ENCODE measurements at regions not wholly inside any gene's neighbourhood (a gene's known extent, or its start where the extent isn't known, plus 50 kb on each side); places are given as distances from the start of the nearest gene placed in this dataset.
"Not testable (repeated sequence)": the region's sequence is repeated elsewhere in the genome, so short reads cannot be mapped to it uniquely, and the experiment has no call there.

- no peak for FAIRE-seq
Observed at GRCh38 chr15:66968806-66969596, 96.4 kb upstream of the SMAD3 start.

GRCh38 chr15:66974131-66974530 is 91.3 kb upstream of the SMAD3 start:
- FAIRE-seq: not testable (repeated sequence)

GRCh38 chr15:66976106-66976640 is 89.2 kb upstream of the SMAD3 start:
- not testable (repeated sequence) for FAIRE-seq

GRCh38 chr15:66980326-66980725 is 85.1 kb upstream of the SMAD3 start:
- FAIRE-seq: peak; percentile 55

GRCh38 chr15:66981771-66982170 is 83.6 kb upstream of the SMAD3 start:
- FAIRE-seq: no peak

- FAIRE-seq: no peak
Observed at GRCh38 chr15:66982250-66982649, 83.2 kb upstream of the SMAD3 start.

GRCh38 chr15:66982816-66983215 is 82.6 kb upstream of the SMAD3 start:
- no peak for FAIRE-seq

GRCh38 chr15:66985653-66986052 is 79.7 kb upstream of the SMAD3 start:
- no peak for FAIRE-seq

GRCh38 chr15:66986951-66987350 is 78.5 kb upstream of the SMAD3 start:
- FAIRE-seq: no peak

GRCh38 chr15:66993090-66993489 is 72.3 kb upstream of the SMAD3 start:
- FAIRE-seq: no peak

- FAIRE-seq: no peak
Observed at GRCh38 chr15:66993874-66994696, 71.3 kb upstream of the SMAD3 start.

GRCh38 chr15:66994927-66995656 is 70.3 kb upstream of the SMAD3 start:
- no peak for FAIRE-seq

GRCh38 chr15:66996094-66996493 is 69.3 kb upstream of the SMAD3 start:
- FAIRE-seq: no peak

GRCh38 chr15:66997212-66997611 is 68.2 kb upstream of the SMAD3 start:
- no peak for FAIRE-seq

GRCh38 chr15:66998234-66998633 is 67.2 kb upstream of the SMAD3 start:
- not testable (repeated sequence) for FAIRE-seq

GRCh38 chr15:66999046-66999968 is 66.1 kb upstream of the SMAD3 start:
- FAIRE-seq: no peak

- FAIRE-seq: no peak
Observed at GRCh38 chr15:67000896-67001295, 64.5 kb upstream of the SMAD3 start.

GRCh38 chr15:67002368-67002767 is 63.0 kb upstream of the SMAD3 start:
- FAIRE-seq: no peak

- no peak for FAIRE-seq
Observed at GRCh38 chr15:67003586-67003985, 61.8 kb upstream of the SMAD3 start.

GRCh38 chr15:67004142-67004541 is 61.3 kb upstream of the SMAD3 start:
- no peak for FAIRE-seq

- no peak for FAIRE-seq
Observed at GRCh38 chr15:67005294-67005996, 60.0 kb upstream of the SMAD3 start.
